ENCODE measurements at regions not wholly inside any gene's neighbourhood (a gene's known extent, or its start where the extent isn't known, plus 50 kb on each side); places are given as distances from the start of the nearest gene placed in this dataset.
"Not testable (repeated sequence)": the region's sequence is repeated elsewhere in the genome, so short reads cannot be mapped to it uniquely, and the experiment has no call there.

DNA sequence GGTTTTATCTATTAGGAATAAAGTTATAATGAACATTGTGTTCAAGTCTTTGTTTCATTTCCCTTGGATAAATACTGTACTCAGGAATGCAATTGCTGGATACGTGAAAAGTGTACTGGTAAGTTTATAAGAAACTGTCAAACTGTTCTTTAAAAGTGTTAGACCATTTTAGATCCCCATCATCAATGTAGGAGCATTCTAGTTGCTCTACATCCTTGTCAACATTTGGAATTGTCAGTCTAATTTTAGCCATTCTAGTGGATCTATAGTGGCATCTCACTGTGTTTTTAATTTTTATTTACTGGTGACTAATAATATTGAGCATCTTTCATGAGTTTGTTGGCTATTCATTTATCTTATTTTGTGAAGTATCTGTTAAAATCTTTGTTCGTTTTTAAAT, 354.0 kb upstream of the NRP1 start:
- DNase-seq: no peak

DNA sequence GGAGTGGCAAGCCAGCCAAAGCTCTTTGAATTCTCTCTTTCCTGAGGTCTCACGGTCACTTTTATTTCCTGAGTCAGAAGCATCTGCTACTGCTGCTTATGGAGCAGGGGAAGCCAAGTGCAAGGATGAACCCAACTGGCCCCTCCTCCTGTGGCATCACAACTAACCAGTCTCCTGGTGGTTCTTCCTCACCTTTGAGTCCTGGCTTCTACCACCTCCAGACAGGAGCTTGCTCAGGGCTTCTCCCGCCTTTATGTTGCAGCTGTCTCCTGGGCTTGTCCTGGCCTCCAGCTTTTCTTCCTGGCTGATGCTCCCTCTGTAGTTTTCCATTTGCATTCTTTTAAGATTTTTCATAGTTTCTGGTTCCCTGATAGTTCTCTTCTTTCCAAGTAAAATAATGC, 349.7 kb upstream of the NRP1 start:
- no peak for DNase-seq

DNA sequence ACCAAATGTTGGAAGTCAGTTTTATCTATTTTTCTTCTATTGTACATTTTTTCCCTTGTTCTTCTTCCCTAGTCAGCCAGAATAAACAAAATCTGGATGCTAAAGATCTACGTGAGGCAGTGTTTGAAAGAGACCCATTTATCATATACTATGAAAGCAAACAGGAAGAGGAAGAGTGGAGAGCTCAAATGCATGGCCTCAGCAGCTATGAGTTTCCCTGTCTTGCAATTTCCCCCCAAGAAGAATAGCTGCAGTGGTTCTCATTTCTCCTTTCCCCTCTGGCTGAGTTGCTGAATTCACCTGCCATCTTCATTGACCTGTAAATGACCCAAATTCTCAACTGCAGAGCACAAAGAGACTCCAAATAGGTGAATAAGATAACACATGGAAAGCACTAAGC, 347.1 kb upstream of the NRP1 start:
- no peak for DNase-seq

DNA sequence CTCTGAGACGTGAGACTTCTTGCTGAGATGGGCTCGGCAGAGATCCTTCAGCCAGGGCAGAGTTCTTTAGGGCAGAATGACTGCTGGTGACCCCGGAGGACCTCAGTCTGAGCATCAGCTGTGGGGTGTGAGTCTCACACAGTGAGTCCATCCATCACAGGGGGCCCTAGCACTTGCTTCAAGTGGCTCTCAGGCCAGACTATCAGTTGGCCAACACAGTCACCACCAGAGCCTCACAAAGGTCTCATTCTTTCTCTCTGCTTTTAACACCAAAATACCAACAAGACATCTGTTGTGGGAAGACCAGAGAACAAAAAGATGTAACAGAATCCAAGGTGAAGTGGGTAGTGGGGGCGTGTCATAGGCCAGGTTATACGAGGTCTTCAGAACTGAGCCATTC, 345.6 kb upstream of the NRP1 start:
- no peak for DNase-seq

DNA sequence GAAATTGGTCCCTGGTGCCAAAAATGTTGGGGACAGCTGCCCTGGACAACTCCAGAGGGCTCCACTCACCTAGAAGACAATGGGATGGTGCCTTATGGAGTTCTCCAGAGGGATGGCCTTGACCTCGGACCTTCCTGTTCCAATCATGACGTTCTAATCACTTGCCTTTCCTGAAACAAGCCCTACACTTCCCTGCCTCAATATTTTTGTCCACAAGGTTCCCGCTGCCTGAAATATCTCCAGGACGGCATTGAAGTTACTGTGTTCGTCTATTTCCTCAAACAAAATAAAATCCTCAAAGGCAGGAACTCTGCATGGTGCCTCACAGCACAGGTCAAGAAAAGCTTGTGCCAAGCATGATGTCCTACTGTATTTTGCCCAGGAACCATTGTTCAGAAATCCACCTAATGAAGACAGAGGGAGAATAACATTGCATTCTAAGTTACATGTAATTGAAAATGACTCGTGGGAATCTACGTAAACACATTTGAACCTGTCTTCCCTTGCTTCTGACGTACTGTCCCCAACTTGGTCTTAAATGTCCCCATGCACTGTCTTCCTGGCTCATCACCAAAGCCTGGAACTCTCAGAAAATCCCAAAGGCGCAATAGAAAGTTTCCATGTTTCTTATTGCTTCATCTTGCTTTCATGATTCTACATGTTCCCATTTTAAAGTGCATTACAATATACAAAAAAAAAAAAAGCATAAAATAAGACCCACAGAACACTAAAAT, 342.3 kb upstream of the NRP1 start:
- no peak for DNase-seq

DNA sequence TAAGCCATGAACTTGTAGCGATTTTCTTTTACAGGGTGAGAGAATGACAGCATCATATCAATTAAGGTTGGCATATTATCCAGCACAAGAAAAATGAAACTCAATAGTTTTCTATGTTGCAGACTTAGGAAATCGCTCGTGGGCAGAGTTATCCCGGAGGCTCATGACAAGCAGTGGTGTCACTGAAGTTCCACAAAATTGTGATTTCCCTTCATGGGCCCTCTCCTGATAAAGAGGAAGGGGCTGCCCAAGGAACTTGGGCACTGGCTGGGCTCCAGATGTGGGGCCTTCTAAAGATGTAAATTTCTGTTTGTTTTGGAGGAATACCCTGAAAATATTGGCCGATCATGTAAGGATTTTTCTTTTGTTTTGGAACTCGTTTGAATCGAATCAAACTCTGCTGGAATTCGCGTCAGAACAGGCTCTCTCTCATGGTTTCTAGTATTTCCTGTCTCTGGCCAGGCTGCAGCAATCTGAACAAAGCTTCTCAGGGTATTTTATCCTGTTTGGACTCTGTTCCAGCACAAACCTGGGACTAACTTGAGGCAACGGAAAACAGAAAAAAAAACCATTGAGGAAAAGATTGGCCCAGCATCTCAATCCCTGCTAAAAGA, 340.6 kb upstream of the NRP1 start:
- no peak for DNase-seq

DNA sequence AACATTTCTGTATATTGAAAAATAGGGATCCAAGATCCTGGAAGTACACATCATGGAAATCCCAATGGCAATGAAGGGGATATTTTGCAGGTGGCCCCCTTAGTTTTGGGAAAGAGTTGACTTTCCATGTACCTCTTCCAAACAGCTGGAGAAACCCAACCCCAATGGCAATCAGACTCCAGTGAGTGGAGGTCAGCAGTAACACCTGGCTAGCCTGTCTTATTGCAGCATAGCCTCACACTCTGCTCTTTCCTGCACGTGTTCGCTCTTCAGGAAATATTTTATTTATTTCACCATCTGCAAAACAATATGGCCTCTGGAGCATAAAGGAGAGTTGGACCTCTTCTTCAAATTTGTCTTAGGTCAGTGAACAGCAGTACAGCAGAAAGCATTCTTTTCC, 340.0 kb upstream of the NRP1 start:
- DNase-seq: no peak

DNA sequence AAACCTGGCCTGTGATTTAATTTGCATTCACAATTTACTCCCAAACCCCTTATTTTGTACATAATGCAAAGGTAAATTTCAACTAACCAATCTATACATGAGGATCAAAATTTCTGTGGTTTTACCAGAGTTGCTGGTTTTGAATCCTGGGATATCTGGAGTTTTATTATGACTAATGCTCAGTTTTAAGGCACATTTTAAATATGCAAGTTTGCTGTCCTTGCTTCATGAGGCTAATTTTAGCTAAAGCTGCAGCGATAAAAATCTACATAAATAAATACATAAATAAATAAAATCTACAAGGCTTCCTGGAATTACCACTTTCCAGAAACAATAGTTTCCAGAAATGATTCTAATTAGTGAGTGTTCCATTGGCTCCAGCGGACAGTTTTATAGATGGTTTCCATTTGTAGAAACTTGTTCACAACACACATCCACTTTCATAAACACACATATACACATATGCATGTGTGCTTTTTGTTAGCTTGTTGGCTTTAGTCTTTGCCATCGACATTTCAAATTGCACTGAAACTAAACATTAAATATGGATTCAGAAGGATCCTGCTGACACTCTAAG, 339.5 kb upstream of the NRP1 start:
- no peak for DNase-seq

DNA sequence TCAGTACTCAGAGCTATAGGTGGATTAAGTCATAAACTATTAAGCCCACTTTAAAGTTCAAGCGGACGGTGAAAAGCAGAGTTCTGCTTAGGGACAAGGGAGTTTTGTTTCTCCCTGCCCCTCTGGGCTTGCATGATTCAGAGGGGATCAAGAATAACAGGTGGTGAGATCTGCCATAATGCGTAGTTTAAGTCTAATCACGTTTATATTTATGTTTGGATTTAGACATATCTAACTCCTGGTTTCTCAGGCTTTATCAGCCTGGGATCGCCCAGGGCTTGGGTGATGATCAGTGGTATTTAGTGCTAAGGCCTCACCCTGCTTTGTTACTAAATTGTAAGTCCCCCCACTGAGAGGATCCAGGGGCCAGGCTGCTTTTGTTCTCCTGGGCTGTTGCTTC, 335.4 kb upstream of the NRP1 start:
- no peak for DNase-seq

DNA sequence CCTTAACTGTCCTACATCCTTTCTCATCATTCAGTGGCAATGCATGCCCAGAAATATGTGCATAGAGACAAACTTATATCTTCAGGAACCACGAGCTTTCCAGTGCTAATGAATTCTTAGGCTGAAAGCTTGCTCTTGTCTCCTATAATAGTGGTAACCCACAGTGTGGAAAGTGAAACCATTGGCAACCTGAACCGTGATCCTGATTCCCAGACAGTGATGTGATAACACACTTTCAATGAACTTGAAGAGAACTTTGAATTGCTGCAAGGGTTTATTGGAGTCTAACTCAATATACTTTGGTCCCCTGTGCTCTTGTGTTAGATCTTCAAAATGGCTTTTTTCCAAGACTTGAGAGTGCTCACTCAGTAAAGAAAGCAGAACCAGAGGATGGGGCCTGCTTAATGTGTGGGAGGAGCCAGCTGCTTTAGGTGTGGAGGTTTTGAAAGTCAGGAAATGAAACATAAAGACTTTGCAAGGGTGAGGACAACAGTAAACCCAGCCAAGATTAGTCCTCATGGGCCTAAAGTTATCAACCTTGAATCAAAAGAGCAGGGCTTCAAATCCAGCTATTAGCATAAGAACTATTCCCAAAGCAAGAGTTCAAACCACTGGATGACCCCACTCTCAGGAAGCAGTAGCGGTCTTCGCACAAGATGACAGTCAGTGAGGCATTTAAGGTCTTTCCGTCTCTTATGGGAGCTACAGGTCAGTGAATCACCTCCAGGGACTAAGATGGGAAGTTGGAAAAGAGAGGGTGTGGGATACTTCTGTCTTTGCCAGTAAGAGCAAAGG, 332.4 kb upstream of the NRP1 start:
- no peak for DNase-seq

DNA sequence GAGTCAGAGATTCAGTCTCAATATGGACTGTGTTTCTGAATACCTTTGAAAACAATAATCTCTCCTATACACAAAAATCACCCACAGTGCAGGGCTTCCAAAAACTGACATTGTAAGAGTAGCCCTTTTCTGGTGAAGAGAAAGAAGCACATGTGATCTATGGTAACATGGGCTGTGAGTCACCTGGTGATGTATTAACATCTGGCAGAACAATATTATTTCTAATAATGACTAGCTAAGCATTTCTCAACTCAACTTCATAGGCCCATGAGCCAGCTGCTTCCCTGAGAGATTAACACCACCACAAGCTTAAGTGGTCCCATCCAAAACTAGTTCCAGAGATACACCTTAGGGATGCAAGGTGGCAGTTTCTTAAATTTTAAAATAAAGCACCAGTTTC, 331.0 kb upstream of the NRP1 start:
- DNase-seq: no peak

DNA sequence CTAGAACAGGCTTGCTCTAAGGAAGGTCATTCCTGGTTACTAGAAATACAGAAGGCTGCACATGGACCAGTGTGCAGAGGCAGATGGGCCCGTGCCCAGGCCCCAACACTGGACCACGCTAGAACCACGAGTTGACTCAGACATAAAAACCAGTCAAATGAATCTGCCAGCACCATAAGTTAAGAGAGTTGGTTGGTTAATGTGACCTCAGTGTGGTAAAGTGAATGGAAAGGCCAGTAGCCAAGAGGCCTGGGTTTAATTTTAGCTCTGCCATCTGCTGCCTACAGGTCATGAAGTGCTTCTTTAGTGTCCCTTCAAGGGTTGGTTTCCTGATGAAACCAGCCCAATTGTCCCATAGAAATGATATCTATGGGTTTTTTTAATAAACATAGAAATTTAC, 329.6 kb upstream of the NRP1 start:
- no peak for DNase-seq

DNA sequence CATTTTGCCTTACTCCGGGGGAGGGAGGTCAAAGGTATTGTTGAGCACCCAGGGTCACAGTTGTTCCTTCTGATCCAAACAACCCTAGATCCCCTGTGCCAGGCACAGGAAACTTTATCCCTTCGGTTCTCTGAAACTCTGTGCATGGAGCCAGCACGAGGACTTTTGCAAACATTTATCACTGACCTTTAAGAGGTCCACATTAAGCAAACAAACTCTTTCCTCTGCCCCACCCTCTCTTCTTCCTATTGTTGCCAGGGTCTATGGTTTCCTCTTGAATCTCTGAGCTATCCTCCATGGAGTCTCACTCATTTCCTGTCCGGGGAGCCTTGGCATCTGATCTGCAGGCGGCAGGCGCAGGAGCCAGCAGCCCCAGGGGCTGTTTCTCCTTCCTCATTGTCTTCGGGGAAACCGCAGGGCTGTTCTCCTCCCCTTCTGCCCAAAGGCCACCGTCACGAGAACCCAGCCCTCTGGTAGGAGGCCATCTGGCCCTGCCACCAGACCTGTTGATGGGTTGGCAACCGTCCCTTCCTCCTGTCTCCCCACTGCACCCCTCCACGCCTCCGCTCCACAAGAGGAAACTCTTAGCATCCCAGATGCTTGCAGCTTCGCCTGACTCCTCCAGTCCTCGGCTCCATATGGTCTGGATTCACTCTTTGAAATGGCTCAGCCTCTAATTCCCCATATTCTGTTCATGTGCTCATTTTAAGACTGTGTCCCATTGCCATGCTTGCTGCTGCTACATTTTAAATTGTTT, 327.3 kb upstream of the NRP1 start:
- no peak for DNase-seq

DNA sequence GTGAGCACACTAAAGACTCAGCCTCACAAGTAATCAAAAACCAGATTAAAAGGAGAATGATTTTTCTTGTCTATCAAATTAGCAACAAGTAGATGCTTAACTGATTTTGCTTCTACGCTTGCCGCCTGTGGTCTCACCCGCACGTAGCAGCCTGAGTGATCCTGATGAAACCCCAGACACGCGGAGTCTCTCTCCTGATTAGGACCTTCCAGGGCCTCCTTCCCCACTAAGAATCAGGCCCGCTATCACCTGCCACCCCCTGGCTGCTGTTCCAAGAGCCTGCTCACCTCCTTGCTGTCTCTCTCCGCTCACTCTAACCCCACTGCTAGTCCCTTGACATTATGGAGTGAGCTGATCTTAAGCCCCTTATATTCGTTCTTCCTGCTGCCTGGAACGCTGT, 325.9 kb upstream of the NRP1 start:
- no peak for DNase-seq

DNA sequence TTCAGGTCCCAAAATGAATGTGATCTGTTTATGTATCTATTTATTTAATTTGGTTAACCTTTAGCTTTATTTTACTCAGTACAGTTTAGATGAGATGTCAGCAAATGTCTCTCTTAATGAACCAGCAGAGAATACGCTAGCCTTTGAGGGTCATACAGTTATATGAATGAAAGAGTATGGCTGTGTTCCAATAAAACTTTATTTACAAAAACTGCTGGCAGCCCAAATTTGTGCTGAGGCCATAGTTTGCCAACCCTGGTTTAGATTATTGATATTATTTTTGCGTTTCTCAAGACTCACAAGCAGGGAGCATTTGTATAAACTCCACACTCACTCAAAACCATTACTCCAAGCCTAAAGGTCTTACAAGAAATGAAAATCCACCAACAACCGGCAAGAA, 323.4 kb upstream of the NRP1 start:
- DNase-seq: no peak

DNA sequence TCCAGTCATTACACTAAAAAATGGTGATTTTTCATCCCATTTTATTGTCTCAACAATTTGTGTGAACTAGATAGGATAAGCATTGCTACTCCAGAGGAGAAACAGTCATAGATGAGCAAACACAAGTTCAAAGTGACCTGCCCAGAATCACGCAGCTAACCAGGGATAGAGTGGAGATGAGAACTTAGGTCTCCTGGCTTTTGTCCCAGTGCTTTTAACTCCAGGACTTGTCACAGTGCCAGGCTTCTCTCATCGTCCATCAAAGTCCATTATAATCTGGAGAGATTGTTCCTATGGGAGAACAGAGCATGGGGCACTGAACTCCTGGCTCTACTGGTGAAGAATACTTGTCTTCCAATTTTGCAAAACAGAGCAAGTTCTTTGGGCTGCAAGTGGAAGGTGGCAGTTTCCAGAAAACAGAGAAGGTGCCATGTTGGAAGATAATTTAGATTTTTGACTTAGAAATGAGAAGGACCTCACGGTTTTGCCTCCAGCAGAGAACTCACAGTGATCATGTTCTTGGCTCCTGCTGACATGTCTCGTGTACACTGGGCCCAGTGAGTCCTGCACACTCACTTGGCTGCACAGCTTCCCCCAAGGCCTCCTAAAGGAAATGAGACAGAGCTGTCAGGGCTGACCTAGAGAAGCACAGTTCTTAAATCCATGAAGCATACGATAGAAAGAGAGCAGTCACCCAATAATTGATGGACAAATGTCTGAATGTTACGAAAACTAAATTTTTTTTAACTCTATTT, 322.9 kb upstream of the NRP1 start:
- DNase-seq: no peak

DNA sequence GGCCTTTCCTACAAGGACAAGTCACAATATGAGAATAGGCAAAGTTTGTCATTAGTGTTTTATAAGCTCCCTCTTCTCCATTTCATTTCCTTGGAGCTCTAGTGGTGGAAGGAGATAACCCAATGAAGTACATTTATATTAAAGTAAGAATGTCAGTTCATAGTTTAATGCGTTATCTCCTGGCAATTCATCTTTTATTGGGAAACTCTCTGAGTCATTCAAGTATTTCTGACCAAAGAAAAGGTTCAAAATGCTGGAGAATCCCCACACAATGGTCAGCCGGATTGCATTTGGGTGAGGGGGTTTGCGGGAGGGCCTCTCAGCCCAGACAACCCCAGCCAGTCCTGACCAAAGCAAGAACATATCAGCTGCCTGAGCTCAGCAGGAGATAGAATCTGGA, 321.5 kb upstream of the NRP1 start:
- DNase-seq: no peak

DNA sequence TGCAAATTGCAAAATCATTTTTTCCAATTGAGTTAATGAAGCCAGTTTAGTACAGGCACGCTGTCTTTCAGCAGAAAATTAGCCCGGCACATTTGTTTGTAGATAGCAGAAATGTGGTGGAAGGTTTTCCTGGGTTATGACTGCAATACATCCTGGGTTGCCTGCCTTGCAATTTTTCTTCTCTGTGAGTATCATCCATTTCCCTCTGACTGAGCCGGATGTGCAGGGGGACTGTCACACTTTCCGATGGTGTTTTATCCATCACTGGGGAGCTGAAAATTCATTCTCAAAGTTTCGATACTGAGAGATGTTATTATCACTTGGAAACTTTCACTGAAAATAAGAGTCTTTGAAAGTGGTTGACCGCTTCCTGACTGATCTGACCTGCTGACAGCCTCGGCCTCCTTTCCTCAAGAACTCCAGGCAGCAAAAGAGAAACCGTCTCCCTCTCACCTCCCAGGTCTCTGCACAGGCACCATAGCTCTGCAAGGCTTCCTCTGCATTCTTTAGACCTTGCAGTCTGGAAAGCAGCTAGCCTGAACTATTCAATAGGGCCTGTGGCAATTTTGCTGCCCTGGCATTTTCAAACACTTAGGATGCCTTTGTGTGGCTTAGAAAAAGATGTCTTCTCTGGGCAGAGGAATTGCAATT, 320.8 kb upstream of the NRP1 start:
- DNase-seq: no peak

DNA sequence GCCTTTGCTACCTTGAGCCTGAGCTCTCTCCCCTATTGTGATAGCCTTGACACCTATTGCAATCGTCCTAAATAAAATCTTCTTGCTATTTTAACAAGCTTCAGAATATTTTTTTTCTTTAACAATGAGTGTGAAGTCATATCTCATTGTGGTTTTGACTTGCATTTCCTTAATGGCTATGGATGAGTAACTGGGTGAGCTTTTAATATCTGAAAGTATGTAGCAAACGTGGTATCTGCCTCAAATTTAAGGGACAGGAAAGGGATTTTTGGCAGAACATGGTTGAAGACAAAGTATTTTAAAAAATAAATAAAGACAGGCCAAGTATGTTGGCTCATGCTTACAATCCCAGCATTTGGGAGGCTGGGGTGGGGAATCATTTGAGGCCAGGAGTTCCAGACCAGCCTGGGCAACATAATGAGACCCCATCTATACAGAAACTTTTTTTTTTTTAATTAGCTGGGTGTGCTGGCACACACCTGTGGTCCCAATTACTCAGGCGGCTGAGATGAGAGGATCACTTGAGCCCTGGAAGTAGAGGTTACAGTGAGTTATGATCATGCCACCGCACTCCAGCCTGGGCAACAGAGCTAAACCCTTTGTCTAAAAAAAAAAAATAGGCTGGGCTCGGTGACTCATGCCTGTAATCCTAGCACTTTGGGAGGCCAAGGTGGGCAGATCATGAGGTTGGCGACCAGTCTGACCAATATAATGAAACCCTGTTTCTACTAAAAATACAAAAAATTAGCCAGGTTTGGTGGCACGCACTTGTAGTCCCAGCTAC, 319.3 kb upstream of the NRP1 start:
- DNase-seq: no peak

DNA sequence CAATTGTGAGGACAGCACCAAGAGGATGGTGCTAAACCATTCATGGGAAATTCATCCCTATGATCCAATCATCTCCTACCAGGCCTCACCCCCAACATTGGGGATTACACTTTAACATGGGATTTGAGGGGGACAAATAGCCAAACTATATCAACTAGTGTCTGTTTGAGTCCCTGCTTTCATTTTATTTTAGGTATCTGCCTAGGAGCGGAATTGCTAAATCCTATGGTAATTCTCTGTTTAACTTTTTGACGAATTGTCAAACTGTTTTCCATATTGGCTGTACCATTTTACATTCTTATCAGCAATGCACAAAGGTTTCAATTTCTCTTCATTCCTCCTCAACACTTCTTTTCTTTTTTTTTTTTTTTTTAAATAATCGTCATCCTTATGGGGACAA, 318.4 kb upstream of the NRP1 start:
- no peak for DNase-seq

DNA sequence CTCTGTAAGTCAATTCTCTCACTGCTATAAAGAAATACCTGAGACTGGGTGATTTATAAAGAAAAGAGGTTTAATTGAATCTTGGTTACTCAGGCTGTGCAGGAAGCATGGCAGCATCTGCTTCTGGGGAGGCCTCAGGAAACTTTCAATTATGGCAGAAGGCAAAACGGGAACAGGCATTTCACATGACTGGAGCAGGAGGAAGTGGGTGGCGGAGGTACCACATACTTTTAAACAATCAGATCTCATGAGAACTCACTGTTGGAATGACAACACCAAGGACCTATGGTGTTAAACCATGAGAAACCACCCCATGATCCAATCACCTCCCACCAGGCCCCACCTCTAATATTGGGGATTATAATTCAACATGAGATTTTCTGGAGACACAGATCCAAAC, 315.7 kb upstream of the NRP1 start:
- not testable (repeated sequence) for DNase-seq

Measured in central memory CD4-positive, alpha-beta T cell (primary cell).